Neuronal stem cell (in vitro differentiated cells): ENCODE measurements at regions not wholly inside any gene's neighbourhood (a gene's known extent, or its start where the extent isn't known, plus 50 kb on each side); places are given as distances from the start of the nearest gene placed in this dataset.

Source experiments
- DNase-seq: peaks from one replicate; pipeline ENCODE4 v3.0.0-alpha.2; 2013; ENCODE audit warnings: low spot score
- H2AFZ ChIP-seq: one replicate; pipeline ENCODE4 v1.6.1; 2013; ENCODE audit warnings: mild to moderate bottlenecking, low read length, inconsistent platforms
- H2AK5ac ChIP-seq: 2 replicates; pipeline ENCODE4 v1.6.1; 2013; ENCODE audit warnings: low read depth, mild to moderate bottlenecking, inconsistent platforms, low read length, moderate library complexity, mixed read lengths
- H2BK120ac ChIP-seq: 2 replicates; pipeline ENCODE4 v1.6.1; 2013; ENCODE audit warnings: low read depth, mild to moderate bottlenecking, inconsistent platforms, low read length, moderate library complexity, mixed read lengths
- H2BK12ac ChIP-seq: one replicate; pipeline ENCODE4 v1.6.1; 2013; ENCODE audit warnings: low read length, inconsistent platforms
- H2BK15ac ChIP-seq: 2 replicates; pipeline ENCODE4 v1.6.1; 2013; ENCODE audit warnings: mild to moderate bottlenecking, low read length, inconsistent platforms, mixed read lengths
- H2BK5ac ChIP-seq: one replicate; pipeline ENCODE4 v1.6.1; 2013; ENCODE audit warnings: inconsistent platforms, mild to moderate bottlenecking, low read length, moderate library complexity
- H3K14ac ChIP-seq: one replicate; pipeline ENCODE4 v1.6.1; 2013; ENCODE audit warnings: low read length, inconsistent platforms
- H3K18ac ChIP-seq: 2 replicates; pipeline ENCODE4 v1.6.1; 2013; ENCODE audit warnings: low read length, inconsistent platforms
- H3K23ac ChIP-seq: 2 replicates; pipeline ENCODE4 v1.6.1; 2013; ENCODE audit warnings: low read depth, mild to moderate bottlenecking, mixed read lengths, low read length, inconsistent platforms; ENCODE audit not compliant: poor library complexity
- H3K27ac ChIP-seq: replicated peaks from 3 replicates; pipeline ENCODE4 v1.5.1; 2013; ENCODE audit warnings: low read length, inconsistent platforms
- H3K27me3 ChIP-seq, 3 experiments: 2 replicates each; pipeline ENCODE4 v1.6.1; 2013; ENCODE audit warnings: low read length in 3 of 3, mild to moderate bottlenecking in 2 of 3, inconsistent platforms in 1 of 3, low read depth in 1 of 3, mixed read lengths in 1 of 3, moderate library complexity in 1 of 3; ENCODE audit not compliant: control insufficient read depth in 3 of 3, insufficient read depth in 3 of 3
- H3K36me3 ChIP-seq, 2 donors: replicated peaks in 1 of 2; 2 replicates each; pipeline ENCODE4 v1.6.1; 2013; ENCODE audit warnings: low read length in 2 of 2; ENCODE audit not compliant: control insufficient read depth in 2 of 2, insufficient read depth in 2 of 2
- H3K4ac ChIP-seq: 2 replicates; pipeline ENCODE4 v1.6.1; 2013; ENCODE audit warnings: inconsistent platforms, mild to moderate bottlenecking, low read length, moderate library complexity
- H3K4me1 ChIP-seq, 2 donors: 1 replicate in 1 of 2; 2 replicates in 1 of 2; pipeline ENCODE4 v1.6.1; 2013; ENCODE audit warnings: low read length in 2 of 2, low read depth in 1 of 2; ENCODE audit not compliant: control insufficient read depth in 2 of 2, insufficient read depth in 1 of 2
- H3K4me2 ChIP-seq: one replicate; pipeline ENCODE4 v1.6.1; 2013; ENCODE audit warnings: mild to moderate bottlenecking, low read length, inconsistent platforms; ENCODE audit not compliant: insufficient read depth, poor library complexity, severe bottlenecking
- H3K4me3 ChIP-seq, 2 donors: 2 replicates each; pipeline ENCODE4 v1.5.1; 2013; ENCODE audit warnings: low read length in 2 of 2, mild to moderate bottlenecking in 2 of 2, inconsistent platforms in 1 of 2, moderate library complexity in 1 of 2
- H3K79me1 ChIP-seq: one replicate; pipeline ENCODE4 v1.6.1; 2013; ENCODE audit warnings: low read depth, mild to moderate bottlenecking, inconsistent platforms, low read length, moderate library complexity
- H3K9ac ChIP-seq: one replicate; pipeline ENCODE4 v1.6.1; 2013; ENCODE audit warnings: mild to moderate bottlenecking, low read depth, low read length, inconsistent platforms; ENCODE audit not compliant: poor library complexity
- H3K9me3 ChIP-seq, 2 donors: replicated peaks in 1 of 2; 2 replicates each; pipeline versions ENCODE3 to v1.6.1; 2013; ENCODE audit warnings: low read length in 2 of 2, mild to moderate bottlenecking in 2 of 2, inconsistent platforms in 1 of 2, low read depth in 1 of 2, mixed read lengths in 1 of 2, moderate library complexity in 1 of 2; ENCODE audit not compliant: control insufficient read depth in 2 of 2, insufficient read depth in 1 of 2
- H4K8ac ChIP-seq: one replicate; pipeline ENCODE4 v1.6.1; 2013; ENCODE audit warnings: low read depth, mild to moderate bottlenecking, inconsistent platforms, low read length, moderate library complexity
- H4K91ac ChIP-seq: one replicate; pipeline ENCODE4 v1.6.1; 2013; ENCODE audit warnings: low read length, low read depth, mild to moderate bottlenecking, inconsistent platforms; ENCODE audit not compliant: poor library complexity
- WGBS, 2 donors: extraction: QIAGEN DNeasy Blood & Tissue Kit; methylation state at CpG; one replicate each; pipeline ENCODE4 v1.1.7; 2013; ENCODE audit warnings: missing lambda C conversion rate in 2 of 2, mixed read lengths in 1 of 2; ENCODE audit not compliant: insufficient read length in 2 of 2, insufficient replicate concordance in 1 of 2; ENCODE audit errors: extremely low coverage in 2 of 2; 5-methylcytosine and 5-hydroxymethylcytosine counted together

- H3K9me3 ChIP-seq, result peaks cover 0 to 1% of the 10 kb centered on the region in 2 donors
- H3K4me3 ChIP-seq, result no peak overlapping the region
- no peak overlapping the region for H4K8ac ChIP-seq
- no peak overlapping the region for H3K18ac ChIP-seq
- no peak overlapping the region for H2BK120ac ChIP-seq
- H2AFZ ChIP-seq, result no peak overlapping the region
- H3K79me1 ChIP-seq, result no peaks in the 10 kb centered on the region
- no peak overlapping the region for H3K4ac ChIP-seq
- H2BK15ac ChIP-seq, result no peak overlapping the region
- H3K14ac ChIP-seq, result no peak overlapping the region
- no peaks in the 10 kb centered on the region for H3K36me3 ChIP-seq
- WGBS, 2 donors, result no CpG with 5 or more reads among the region's 1 CpG
- no peak overlapping the region for H2BK5ac ChIP-seq
- H3K4me1 ChIP-seq, result no peaks in the 10 kb centered on the region
- H3K27me3 ChIP-seq, result no peaks in the 10 kb centered on the region
- no peak overlapping the region for H2AK5ac ChIP-seq
- no peak overlapping the region for H3K9ac ChIP-seq
- H3K23ac ChIP-seq, result no peak overlapping the region
- no peak overlapping the region for H3K27ac ChIP-seq
- no peak overlapping the region for H3K4me2 ChIP-seq
- no peak overlapping the region for H4K91ac ChIP-seq
- DNase-seq, result no peak
- H2BK12ac ChIP-seq, result no peak overlapping the region
These were observed 688.3 kb upstream of the LMCD1 start for GRCh38 chr3:7813365-7813764.

DNA sequence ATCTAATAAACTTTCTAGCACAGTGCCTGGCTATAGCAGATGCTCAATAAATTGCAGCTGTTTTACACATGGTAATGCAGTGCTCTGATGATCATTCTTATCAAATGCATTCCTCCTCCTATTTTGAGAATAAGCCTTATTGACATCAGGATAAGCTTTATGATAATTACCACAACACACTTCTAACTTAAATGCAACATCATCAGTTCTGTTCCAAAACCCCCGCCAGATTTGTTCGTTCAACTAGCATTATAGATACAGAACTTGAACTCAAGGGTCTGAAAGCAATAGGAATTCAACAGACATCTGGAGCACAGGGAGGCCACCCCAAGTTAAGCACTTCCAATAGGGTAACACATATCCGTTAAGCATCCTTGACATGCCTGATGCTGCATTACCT is 684.4 kb upstream of the LMCD1 start:
- WGBS, 2 donors, result no CpG with 5 or more reads among the region's 3 CpGs
- Histone ChIP-seq H2BK12ac (no peak overlapping the region), H3K27me3 (no peaks in the 10 kb centered on the region), H2BK5ac (no peak overlapping the region), H2AFZ (no peak overlapping the region), H3K4me3 (no peak overlapping the region), H2BK120ac (no peak overlapping the region), H3K18ac (no peak overlapping the region), H3K4ac (no peak overlapping the region), H3K27ac (no peak overlapping the region), H2BK15ac (no peak overlapping the region), H3K9ac (no peak overlapping the region), H3K14ac (no peak overlapping the region), H3K4me1 (no peaks in the 10 kb centered on the region), H3K23ac (no peak overlapping the region), H4K91ac (no peak overlapping the region), H3K79me1 (no peaks in the 10 kb centered on the region), H3K36me3 (no peaks in the 10 kb centered on the region), H2AK5ac (no peak overlapping the region), H3K9me3 (peaks cover 0 to 1% of the 10 kb centered on the region in 2 donors), H4K8ac (no peak overlapping the region), H3K4me2 (no peak overlapping the region)
- DNase-seq, result no peak

DNA sequence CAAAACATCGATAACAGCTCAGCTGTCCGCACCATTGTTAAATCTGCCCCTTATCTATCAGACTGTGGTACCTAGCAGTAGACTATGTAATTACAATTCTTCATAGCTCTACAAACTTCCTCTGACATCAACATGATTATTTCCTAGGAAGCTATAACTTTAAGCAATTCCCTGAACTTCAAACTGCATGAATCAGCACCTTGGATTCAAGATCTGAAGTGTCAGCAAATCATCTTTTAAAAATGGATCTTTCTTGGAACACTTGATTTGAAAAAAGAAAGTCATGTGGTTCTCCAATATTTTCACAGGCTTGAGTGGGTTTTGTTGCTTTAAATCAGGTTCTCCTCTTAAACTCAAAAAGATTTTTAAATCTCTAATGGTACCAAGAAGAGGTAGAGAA is 680.7 kb upstream of the LMCD1 start:
- Histone ChIP-seq H2AFZ (no peak overlapping the region), H3K79me1 (no peaks in the 10 kb centered on the region), H3K4me1 (no peaks in the 10 kb centered on the region)

GRCh38 chr3:7821858-7822257 is 679.8 kb upstream of the LMCD1 start:
- no peak overlapping the region for H3K27ac ChIP-seq
- no peak overlapping the region for H2BK5ac ChIP-seq
- H3K4me2 ChIP-seq, result no peak overlapping the region
- no peak overlapping the region for H2AFZ ChIP-seq
- no peak overlapping the region for H2BK120ac ChIP-seq
- H3K18ac ChIP-seq, result no peak overlapping the region
- H3K4ac ChIP-seq, result no peak overlapping the region
- no peak overlapping the region for H2BK15ac ChIP-seq
- no peak overlapping the region for H3K23ac ChIP-seq
- H2BK12ac ChIP-seq, result no peak overlapping the region
- no peak overlapping the region for H4K8ac ChIP-seq
- DNase-seq, result no peak
- no peaks in the 10 kb centered on the region for H3K36me3 ChIP-seq
- no peak overlapping the region for H2AK5ac ChIP-seq
- no peak overlapping the region for H3K4me3 ChIP-seq
- WGBS, 2 donors, result no CpG with 5 or more reads among the region's 1 CpG
- H4K91ac ChIP-seq, result no peak overlapping the region
- no peaks in the 10 kb centered on the region for H3K27me3 ChIP-seq
- H3K9me3 ChIP-seq, result peaks cover 0 to 12% of the 10 kb centered on the region in 2 donors
- no peak overlapping the region for H3K14ac ChIP-seq
- H3K79me1 ChIP-seq, result no peaks in the 10 kb centered on the region
- no peaks in the 10 kb centered on the region for H3K4me1 ChIP-seq
- no peak overlapping the region for H3K9ac ChIP-seq

More for the DNA sequence above, 680.7 kb upstream of the LMCD1 start:
- H2AK5ac ChIP-seq, result no peak overlapping the region
- H4K91ac ChIP-seq, result no peak overlapping the region
- no peak overlapping the region for H3K4me3 ChIP-seq
- H3K23ac ChIP-seq, result no peak overlapping the region
- H3K27ac ChIP-seq, result no peak overlapping the region
- H3K36me3 ChIP-seq, result no peaks in the 10 kb centered on the region
- WGBS, 2 donors, result no CpG with 5 or more reads among the region's 2 CpGs
- no peak overlapping the region for H3K18ac ChIP-seq
- H3K9me3 ChIP-seq, result peaks cover 0 to 12% of the 10 kb centered on the region in 2 donors
- no peak overlapping the region for H2BK15ac ChIP-seq
- no peak overlapping the region for H3K4ac ChIP-seq
- no peak overlapping the region for H2BK120ac ChIP-seq
- DNase-seq, result no peak
- H3K9ac ChIP-seq, result no peak overlapping the region
- H3K4me2 ChIP-seq, result no peak overlapping the region
- no peak overlapping the region for H3K14ac ChIP-seq
- no peak overlapping the region for H2BK5ac ChIP-seq
- H2BK12ac ChIP-seq, result no peak overlapping the region
- H3K27me3 ChIP-seq, result no peaks in the 10 kb centered on the region
- no peak overlapping the region for H4K8ac ChIP-seq
